H1 (cell line): ENCODE measurements at regions not wholly inside any gene's neighbourhood (a gene's known extent, or its start where the extent isn't known, plus 50 kb on each side); places are given as distances from the start of the nearest gene placed in this dataset.

Source experiments
- CTCF ChIA-PET: fragments of 300-600 bp; sonication (Branson Sonifier 250); formaldehyde crosslinking; loops from one replicate; lab custom pipeline; 2021; ENCODE audit not compliant: partially characterized antibody; lab: Charles Lee
- POLR2A ChIA-PET: fragments of 300-600 bp; sonication (Branson Sonifier 250); formaldehyde crosslinking; loops from one replicate; lab custom pipeline; 2021; ENCODE audit warnings: inconsistent platforms; ENCODE audit not compliant: partially characterized antibody; lab: Charles Lee
- DNase-seq, 2 experiments: peaks; one replicate each; pipeline versions ENCODE4 v3.0.0 to v3.0.0-alpha.2; 2010 to 2022; ENCODE audit warnings: low spot score in 2 of 2, low read depth in 1 of 2, mixed read lengths in 1 of 2
- FAIRE-seq: peaks from 2 replicates; lab custom pipeline; 2011; peaks lifted over from hg19 to GRCh38; lab: Jason Lieb, UNC
- H2AFZ ChIP-seq: 2 replicates; pipeline ENCODE4 v1.8.1; 2012; ENCODE audit warnings: low read length, inconsistent platforms
- H2AK5ac ChIP-seq: 2 replicates; pipeline ENCODE4 v1.6.1; 2013; ENCODE audit warnings: low read depth, low read length
- H2BK120ac ChIP-seq: replicated peaks from 2 replicates; pipeline ENCODE3; 2013; ENCODE audit warnings: low read depth, low read length, inconsistent platforms
- H2BK12ac ChIP-seq: 2 replicates; pipeline ENCODE4 v1.6.1; 2013; ENCODE audit warnings: low read depth, low read length
- H2BK15ac ChIP-seq: 2 replicates; pipeline ENCODE4 v1.6.1; 2013; ENCODE audit warnings: low read length
- H2BK20ac ChIP-seq: 2 replicates; pipeline ENCODE4 v1.6.1; 2013; ENCODE audit warnings: low read length
- H2BK5ac ChIP-seq: 2 replicates; pipeline ENCODE4 v1.6.1; 2013; ENCODE audit warnings: low read depth, low read length
- H3K14ac ChIP-seq: 2 replicates; pipeline ENCODE4 v1.6.1; 2013; ENCODE audit warnings: inconsistent platforms; ENCODE audit not compliant: insufficient read length
- H3K18ac ChIP-seq: 2 replicates; pipeline ENCODE4 v1.6.1; 2013; ENCODE audit warnings: low read length; ENCODE audit errors: extremely low read depth
- H3K23ac ChIP-seq: 2 replicates; pipeline ENCODE4 v1.6.1; 2013; ENCODE audit warnings: inconsistent platforms; ENCODE audit not compliant: insufficient read length
- H3K23me2 ChIP-seq: 2 replicates; pipeline ENCODE4 v1.6.1; 2013; ENCODE audit warnings: low read depth, low read length
- H3K27ac ChIP-seq: 2 replicates; pipeline ENCODE4 v1.6.1; 2011; ENCODE audit warnings: low read depth, low read length, inconsistent platforms
- H3K27me3 ChIP-seq, 4 experiments: replicated peaks in 1 of 4; 1 replicate in 1 of 4; 2 replicates in 3 of 4; pipeline versions ENCODE4 v1.6.1 to v1.8.1; 2011 to 2013; ENCODE audit warnings: low read length in 3 of 4, mild to moderate bottlenecking in 3 of 4, inconsistent platforms in 2 of 4, mixed read lengths in 2 of 4, moderate library complexity in 1 of 4; ENCODE audit not compliant: control insufficient read depth in 3 of 4, insufficient read depth in 3 of 4; ENCODE audit errors: extremely low read depth in 1 of 4
- H3K36me3 ChIP-seq, 4 experiments: 2 replicates each; pipeline versions ENCODE4 v1.6.1 to v1.8.1; 2011 to 2013; ENCODE audit warnings: mild to moderate bottlenecking in 4 of 4, low read length in 3 of 4, moderate library complexity in 2 of 4, control low read depth in 1 of 4, inconsistent platforms in 1 of 4; ENCODE audit not compliant: insufficient read depth in 4 of 4, control insufficient read depth in 2 of 4
- H3K4ac ChIP-seq: replicated peaks from 2 replicates; pipeline ENCODE3; 2013; ENCODE audit warnings: low read length, low read depth, mixed read lengths, inconsistent platforms; ENCODE audit not compliant: insufficient read length
- H3K4me1 ChIP-seq, 4 experiments: replicated peaks in 1 of 4; 1 replicate in 1 of 4; 2 replicates in 3 of 4; pipeline versions ENCODE4 v1.6.1 to v1.8.1; 2011 to 2013; ENCODE audit warnings: low read length in 3 of 4, inconsistent platforms in 2 of 4, mixed read lengths in 1 of 4; ENCODE audit not compliant: insufficient read depth in 4 of 4, control insufficient read depth in 3 of 4
- H3K4me2 ChIP-seq, 2 experiments: 2 replicates each; pipeline versions ENCODE4 v1.6.1 to v1.8.1; 2011 to 2013; ENCODE audit warnings: low read depth in 2 of 2, low read length in 2 of 2, control low read depth in 1 of 2, inconsistent platforms in 1 of 2, mild to moderate bottlenecking in 1 of 2; ENCODE audit not compliant: insufficient read depth in 1 of 2
- H3K4me3 ChIP-seq, 4 experiments: fragments of 200-600, 300-600 bp in 1 of 4; sonication (generic), shearing (Covaris generic), sonication (Bioruptor Twin) in 1 of 4; 2 replicates each; pipeline versions ENCODE4 v1.5.1 to v1.8.1; 2011 to 2016; ENCODE audit warnings: low read length in 4 of 4, low read depth in 3 of 4, control low read depth in 2 of 4, inconsistent platforms in 2 of 4, mild to moderate bottlenecking in 2 of 4, mixed read lengths in 1 of 4, moderate library complexity in 1 of 4; ENCODE audit not compliant: insufficient read depth in 2 of 4; ENCODE audit errors: extremely low read depth in 1 of 4
- H3K56ac ChIP-seq: replicated peaks from 2 replicates; pipeline ENCODE3; 2013; ENCODE audit warnings: low read depth, mild to moderate bottlenecking, mixed read lengths, low read length, inconsistent platforms; ENCODE audit not compliant: insufficient read length
- H3K79me1 ChIP-seq: 2 replicates; pipeline ENCODE4 v1.6.1; 2013; ENCODE audit warnings: low read depth, low read length, control low read depth
- H3K79me2 ChIP-seq, 2 experiments: 2 replicates each; pipeline versions ENCODE4 v1.6.1 to v1.8.1; 2012 to 2013; ENCODE audit warnings: low read length in 2 of 2, mild to moderate bottlenecking in 2 of 2, inconsistent platforms in 1 of 2; ENCODE audit not compliant: insufficient read depth in 2 of 2, control insufficient read depth in 1 of 2
- H3K9ac ChIP-seq, 4 experiments: replicated peaks in 1 of 4; 1 replicate in 1 of 4; 2 replicates in 3 of 4; pipeline versions ENCODE4 v1.6.1 to v1.8.1; 2011 to 2013; ENCODE audit warnings: low read depth in 3 of 4, low read length in 3 of 4, control low read depth in 2 of 4, mild to moderate bottlenecking in 2 of 4, moderate library complexity in 2 of 4, inconsistent platforms in 1 of 4; ENCODE audit errors: extremely low read depth in 1 of 4
- H3K9me3 ChIP-seq, 2 experiments: 2 replicates each; pipeline versions ENCODE4 v1.6.1 to v1.8.1; 2012 to 2013; ENCODE audit warnings: mild to moderate bottlenecking in 2 of 2, moderate library complexity in 2 of 2, control low read depth in 1 of 2, inconsistent platforms in 1 of 2, low read depth in 1 of 2, low read length in 1 of 2, mixed read lengths in 1 of 2; ENCODE audit not compliant: insufficient read depth in 2 of 2
- H4K20me1 ChIP-seq, 2 experiments: replicated peaks in 1 of 2; 2 replicates each; pipeline versions ENCODE3 to v1.8.1; 2011 to 2013; ENCODE audit warnings: inconsistent platforms in 2 of 2, low read length in 2 of 2, mild to moderate bottlenecking in 1 of 2; ENCODE audit not compliant: insufficient read depth in 2 of 2, control insufficient read depth in 1 of 2
- H4K5ac ChIP-seq: 2 replicates; pipeline ENCODE4 v1.6.1; 2013; ENCODE audit warnings: low read length, low read depth, mixed read lengths, inconsistent platforms; ENCODE audit not compliant: insufficient read length
- H4K8ac ChIP-seq: 2 replicates; pipeline ENCODE4 v1.8.0; 2013; ENCODE audit warnings: mild to moderate bottlenecking, moderate library complexity, low read length, inconsistent platforms; ENCODE audit not compliant: insufficient read depth; ENCODE audit errors: extremely low read depth
- H4K91ac ChIP-seq: replicated peaks from 2 replicates; pipeline ENCODE3; 2013; ENCODE audit warnings: low read length, mixed read lengths, inconsistent platforms; ENCODE audit not compliant: insufficient read length
- ATF2 ChIP-seq: IDR thresholded peaks from 2 replicates; pipeline ENCODE4 v1.6.1; 2012; ENCODE audit warnings: low read length, inconsistent platforms
- BRCA1 ChIP-seq: IDR thresholded peaks from 2 replicates; pipeline ENCODE4 v1.6.1; 2012; ENCODE audit warnings: low read depth, low read length, improper control_type of control experiment
- CTBP2 ChIP-seq: IDR thresholded peaks from 2 replicates; pipeline ENCODE4 v1.7.0; 2011; ENCODE audit warnings: borderline replicate concordance, mild to moderate bottlenecking, moderate library complexity, mixed read lengths, low read length; ENCODE audit not compliant: insufficient read depth, insufficient read length
- E2F6 ChIP-seq: IDR thresholded peaks from 2 replicates; pipeline ENCODE4 v1.6.1; 2012; ENCODE audit warnings: inconsistent platforms
- FOSL1 ChIP-seq: IDR thresholded peaks from 2 replicates; pipeline ENCODE4 v1.6.1; 2011; ENCODE audit warnings: mild to moderate bottlenecking, low read depth, low read length, moderate library complexity; ENCODE audit not compliant: insufficient read depth
- JUN ChIP-seq: IDR thresholded peaks from 2 replicates; pipeline ENCODE4 v1.6.1; 2011; ENCODE audit warnings: low read depth, mild to moderate bottlenecking, improper control_type of control experiment, low read length
- POLR2A ChIP-seq, 2 experiments: IDR thresholded peaks; 1 replicate in 1 of 2; 2 replicates in 1 of 2; pipeline ENCODE4 v1.6.1; 2011; ENCODE audit warnings: low read depth in 2 of 2, low read length in 2 of 2, mild to moderate bottlenecking in 2 of 2; ENCODE audit errors: control extremely low read depth in 1 of 2
- POLR2AphosphoS5 ChIP-seq: IDR thresholded peaks from 2 replicates; pipeline ENCODE4 v1.6.1; 2011; ENCODE audit warnings: low read depth, low read length
- RXRA ChIP-seq: IDR thresholded peaks from 2 replicates; pipeline ENCODE4 v1.6.1; 2011; ENCODE audit warnings: low read depth, mild to moderate bottlenecking, low read length, moderate library complexity; ENCODE audit not compliant: insufficient read depth
- SRF ChIP-seq: IDR thresholded peaks from 2 replicates; pipeline ENCODE4 v1.6.1; 2011; ENCODE audit warnings: mild to moderate bottlenecking, low read depth, low read length, moderate library complexity
- TBP ChIP-seq: IDR thresholded peaks from 2 replicates; pipeline ENCODE4 v1.6.1; 2011; ENCODE audit warnings: low read depth, low read length, improper control_type of control experiment
- WGBS, 2 experiments: shearing (Covaris generic) in 1 of 2; methylation state at CpG; one replicate each; pipeline versions ENCODE4 v1.1.6 to v1.1.7; 2013 to 2015; ENCODE audit warnings: low lambda C conversion rate in 2 of 2, mixed read lengths in 2 of 2, inconsistent platforms in 1 of 2, low coverage in 1 of 2, missing lambda C conversion rate in 1 of 2; ENCODE audit not compliant: insufficient replicate concordance in 2 of 2, insufficient coverage in 1 of 2, insufficient read length in 1 of 2; ENCODE audit errors: extremely low coverage in 1 of 2, missing lambda C conversion rate in 1 of 2; 5-methylcytosine and 5-hydroxymethylcytosine counted together

- Histone ChIP-seq H4K8ac (no peak overlapping the region), H2BK12ac (no peak overlapping the region), H3K14ac (no peak overlapping the region), H2AK5ac (no peak overlapping the region), H3K36me3 (peaks cover 0 to 8% (median 2%) of the 10 kb centered on the region in 4 experiments; a peak in 3 of 8 replicates), H2BK20ac (no peak overlapping the region), H4K91ac (no peak overlapping the region), H3K56ac (no peak overlapping the region), H3K9me3 (peaks cover 10 to 13% of the 10 kb centered on the region in 2 experiments), H3K4me1 (peaks cover 0 to 5% (median 3%) of the 10 kb centered on the region in 4 experiments; a peak in 4 of 7 replicates), H2BK120ac (no peak overlapping the region), H3K4me3 (no peak overlapping the region), H2AFZ (no peak overlapping the region), H4K20me1 (no peaks in the 10 kb centered on the region), H3K9ac (no peak overlapping the region), H3K79me2 (no peaks in the 10 kb centered on the region), H2BK5ac (no peak overlapping the region), H3K4ac (no peak overlapping the region), H3K79me1 (no peaks in the 10 kb centered on the region), H3K18ac (no peak overlapping the region), H3K23ac (no peak overlapping the region), H2BK15ac (no peak overlapping the region), H3K27me3 (no peaks in the 10 kb centered on the region), H4K5ac (no peak overlapping the region), H3K27ac (no peak overlapping the region), H3K4me2 (no peak overlapping the region), H3K23me2 (no peaks in the 10 kb centered on the region)
- ChIA-PET POLR2A (no interaction called here), CTCF (interaction anchor here (1.6 kb wide), 1 partner anchor 19 kb away, joined by 3 read pairs; no protein-coding TSS in a partner anchor)
- WGBS, 2 experiments = 99% methylated on average over 3 of the region's 3 CpGs; no CpG with 5 or more reads in 1 of the 2 experiments
- FAIRE-seq (no peak), DNase-seq (no peak)
- TF ChIP-seq POLR2A (IDR thresholded peaks at IDR 0.05; ENCODE audit: control extremely low read depth in 1 of 2, low read depth in 2 of 2, low read length in 2 of 2) = no peak
- TF ChIP-seq E2F6 = no peak
- TF ChIP-seq CTBP2 = no peak
- TF ChIP-seq ATF2 = no peak
- TF ChIP-seq RXRA = no peak
- TF ChIP-seq POLR2AphosphoS5 = no peak
- TF ChIP-seq TBP = no peak
- no peak for TF ChIP-seq JUN
- no peak for TF ChIP-seq SRF
- TF ChIP-seq FOSL1 = no peak
- TF ChIP-seq BRCA1 = no peak
These were observed 761.5 kb downstream of the GALC start for GRCh38 chr14:87231336-87232026.
